ENCODE measurements at regions not wholly inside any gene's neighbourhood (a gene's known extent, or its start where the extent isn't known, plus 50 kb on each side); places are given as distances from the start of the nearest gene placed in this dataset.
"Not testable (repeated sequence)": the region's sequence is repeated elsewhere in the genome, so short reads cannot be mapped to it uniquely, and the experiment has no call there.

DNA sequence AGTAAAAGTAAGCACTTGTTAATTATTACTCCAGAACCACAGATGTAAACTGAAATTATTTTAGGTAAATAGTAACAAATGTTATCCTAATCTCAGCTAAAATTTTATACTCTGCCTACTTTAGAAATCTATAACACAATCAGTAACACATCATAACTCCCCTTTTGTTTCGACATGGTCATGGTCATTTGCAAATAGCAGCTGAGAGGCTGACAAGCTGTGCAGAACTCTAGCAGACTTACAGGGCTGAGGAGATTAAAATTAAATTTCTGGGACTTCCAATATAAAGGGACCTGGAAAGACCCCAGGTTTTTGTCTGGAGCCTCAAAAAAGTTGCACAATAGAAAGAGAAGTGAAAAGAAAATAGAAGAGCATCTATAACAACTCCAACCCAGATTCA is 88.8 kb downstream of the PRL start:
- DNase-seq (ENCODE audit: low read depth in 2 of 2), result no peak

DNA sequence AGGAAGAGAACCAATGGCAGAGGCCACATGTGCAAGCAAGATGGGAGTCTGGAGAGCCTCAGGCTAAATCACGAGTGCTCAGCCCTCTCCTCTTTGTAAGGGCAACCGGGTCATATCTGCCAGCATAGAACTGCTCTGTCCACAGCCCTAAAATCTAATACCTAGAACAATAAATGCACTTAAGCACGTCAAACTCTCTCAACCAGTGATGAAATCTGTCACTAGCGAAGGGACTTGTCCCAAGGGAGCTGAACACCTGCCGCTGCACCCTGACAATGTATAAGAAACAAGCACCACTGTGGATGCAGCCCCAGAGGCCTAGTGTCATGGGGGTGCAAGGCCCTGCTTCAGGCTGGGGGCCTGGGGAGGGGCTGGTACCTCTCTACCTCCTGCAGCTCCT is 82.5 kb downstream of the PRL start:
- no peak for DNase-seq (ENCODE audit: low read depth in 2 of 2)

- not testable (repeated sequence) for DNase-seq (ENCODE audit: low read depth in 2 of 2)
These were observed 81.4 kb downstream of the PRL start for GRCh38 chr6:22215474-22215873.

DNA sequence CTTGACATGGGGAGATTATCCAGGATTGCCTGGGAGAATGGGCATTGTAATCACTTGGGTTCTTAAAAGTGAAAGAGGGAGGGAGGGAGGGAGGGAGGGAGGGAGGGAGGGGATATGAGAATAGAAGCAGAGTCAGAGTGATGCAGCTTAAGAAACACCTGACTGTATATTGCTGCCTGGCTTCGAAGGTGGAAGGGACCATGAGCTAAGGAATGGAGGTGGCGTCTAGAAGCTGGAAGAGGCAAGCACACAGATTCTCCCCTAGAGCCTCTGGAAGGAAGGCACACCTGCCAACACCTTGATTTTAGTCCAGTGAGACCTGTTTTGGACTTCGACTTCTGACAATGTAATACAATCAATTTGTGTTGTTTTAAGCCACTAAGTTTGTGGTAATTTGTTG is 78.4 kb downstream of the PRL start:
- DNase-seq (ENCODE audit: low read depth in 2 of 2), result no peak

DNA sequence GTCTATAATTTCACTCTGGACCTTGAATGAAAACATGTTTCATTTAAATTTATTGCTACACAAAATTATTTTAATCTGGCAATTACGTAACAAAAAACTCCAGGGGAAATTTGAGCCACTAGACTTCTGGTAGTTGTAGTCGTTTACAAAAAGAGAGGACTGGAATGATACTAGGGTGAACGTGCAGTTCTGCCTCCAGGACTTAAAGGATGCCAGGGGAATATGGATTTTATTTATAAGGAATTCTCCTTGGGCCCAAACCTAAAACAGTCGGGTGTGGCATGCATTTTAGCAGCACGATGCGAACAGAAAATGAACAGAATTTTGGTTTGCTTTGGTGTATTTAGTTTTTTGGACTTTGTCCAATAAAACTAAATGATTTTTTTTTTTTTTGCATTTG is 76.9 kb downstream of the PRL start:
- no peak for DNase-seq (ENCODE audit: low read depth in 2 of 2)

DNA sequence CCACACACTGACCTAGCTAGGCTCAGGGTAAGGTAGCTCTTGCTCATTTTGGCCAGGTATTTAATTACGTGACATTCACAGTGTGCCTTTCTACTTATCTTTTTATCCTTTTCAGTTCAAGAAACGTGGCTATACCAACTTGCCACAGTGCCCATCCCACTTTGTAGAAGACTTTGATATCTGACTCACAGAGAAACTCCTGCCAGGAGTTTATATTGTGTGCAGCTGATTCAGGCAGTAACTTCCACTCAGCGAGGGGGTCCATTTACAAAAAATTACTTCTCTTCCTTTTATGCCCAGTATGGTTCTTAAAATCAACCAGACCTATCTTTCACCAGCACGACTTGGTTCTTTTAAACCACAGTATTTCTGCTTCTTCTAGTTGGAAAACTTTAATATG is 75.6 kb downstream of the PRL start:
- DNase-seq (ENCODE audit: low read depth in 2 of 2), result no peak

DNA sequence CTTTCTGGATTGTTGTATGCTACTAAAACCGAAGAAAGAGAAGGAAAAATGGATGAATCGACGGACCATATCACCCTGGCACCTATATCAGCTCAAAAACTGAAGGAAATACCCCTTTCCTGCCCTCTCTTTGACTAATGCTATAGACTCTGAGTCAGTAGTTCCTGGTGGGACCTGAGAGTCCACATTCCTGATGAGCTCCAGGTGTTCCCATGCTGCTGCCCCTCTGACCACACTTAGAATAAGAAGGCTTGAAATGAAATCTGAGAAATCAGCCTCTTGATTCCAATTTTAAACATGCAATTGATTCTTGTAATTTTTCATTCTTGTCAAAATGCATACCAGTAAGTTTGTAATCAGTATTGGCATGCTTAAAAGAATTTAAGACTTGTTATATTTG is 75.2 kb downstream of the PRL start:
- no peak for DNase-seq (ENCODE audit: low read depth in 2 of 2)

DNA sequence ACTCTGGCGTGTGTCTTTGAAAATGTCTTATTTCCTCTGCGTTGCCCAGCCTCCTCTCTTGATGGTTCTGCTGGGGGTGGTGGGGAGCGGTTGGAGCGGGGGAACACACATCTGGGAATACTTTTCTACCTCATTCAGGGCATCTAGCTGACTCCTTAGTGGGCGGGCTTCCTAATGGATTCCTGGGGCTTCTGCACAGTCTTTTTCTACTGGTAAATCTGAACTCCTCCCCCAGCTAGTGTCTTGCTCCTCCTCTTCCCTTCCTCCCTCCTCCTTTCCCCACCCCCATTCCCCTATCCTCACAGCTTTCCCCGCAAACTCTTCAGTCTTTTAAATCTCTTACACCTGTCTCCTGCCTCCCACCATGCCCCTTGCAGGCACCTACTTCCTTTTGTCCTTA is 74.4 kb downstream of the PRL start:
- no peak for DNase-seq (ENCODE audit: low read depth in 2 of 2)

GRCh38 chr6:22227824-22228610 is 68.8 kb downstream of the PRL start:
- no peak for DNase-seq (ENCODE audit: low read depth in 2 of 2)

- DNase-seq (ENCODE audit: low read depth in 2 of 2), result no peak
These were observed 65.8 kb downstream of the PRL start for GRCh38 chr6:22231050-22231449.

DNA sequence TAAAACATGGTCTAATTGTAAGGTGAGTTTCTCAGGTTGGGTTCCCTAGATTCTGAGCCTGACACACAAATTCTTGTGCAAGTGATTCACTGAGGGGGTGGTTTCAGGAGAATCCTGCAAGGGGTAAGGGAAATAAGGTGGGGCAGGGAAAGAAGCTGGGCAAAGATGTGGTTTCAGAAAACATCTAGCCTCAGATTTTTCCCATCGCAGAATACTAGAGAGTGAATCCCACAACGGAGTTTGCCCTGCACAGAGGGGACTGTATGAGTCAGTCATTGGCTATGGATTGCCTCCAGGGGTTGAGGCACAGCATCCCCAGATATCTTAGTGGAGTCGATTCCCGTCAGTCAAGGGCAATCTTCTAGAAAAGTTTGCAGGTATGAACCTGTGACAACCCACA is 65.2 kb downstream of the PRL start:
- no peak for DNase-seq (ENCODE audit: low read depth in 2 of 2)

- DNase-seq (ENCODE audit: low read depth in 2 of 2), result no peak
These were observed 60.0 kb downstream of the PRL start for GRCh38 chr6:22236626-22237414.
